ENCODE measurements at regions not wholly inside any gene's neighbourhood (a gene's known extent, or its start where the extent isn't known, plus 50 kb on each side); places are given as distances from the start of the nearest gene placed in this dataset.
"Not testable (repeated sequence)": the region's sequence is repeated elsewhere in the genome, so short reads cannot be mapped to it uniquely, and the experiment has no call there.

- H3K27ac ChIP-seq (ENCODE audit: low read length), result no peak overlapping the region
- H3K4me1 ChIP-seq (ENCODE audit: control insufficient read depth, low read depth, low read length), result no peaks in the 10 kb centered on the region
- no peaks in the 10 kb centered on the region for H3K9me3 ChIP-seq (ENCODE audit: control insufficient read depth, low read depth, low read length)
- no peak overlapping the region for H3K4me3 ChIP-seq (ENCODE audit: low read length)
- no peaks in the 10 kb centered on the region for H3K27me3 ChIP-seq (ENCODE audit: control insufficient read depth, insufficient read depth, low read length)
- H3K9ac ChIP-seq (ENCODE audit: low read length), result no peak overlapping the region
- no peaks in the 10 kb centered on the region for H3K36me3 ChIP-seq (ENCODE audit: control insufficient read depth, low read depth, low read length)
These were observed 163.0 kb downstream of the TBX18 start for GRCh38 chr6:84601366-84601765.

DNA sequence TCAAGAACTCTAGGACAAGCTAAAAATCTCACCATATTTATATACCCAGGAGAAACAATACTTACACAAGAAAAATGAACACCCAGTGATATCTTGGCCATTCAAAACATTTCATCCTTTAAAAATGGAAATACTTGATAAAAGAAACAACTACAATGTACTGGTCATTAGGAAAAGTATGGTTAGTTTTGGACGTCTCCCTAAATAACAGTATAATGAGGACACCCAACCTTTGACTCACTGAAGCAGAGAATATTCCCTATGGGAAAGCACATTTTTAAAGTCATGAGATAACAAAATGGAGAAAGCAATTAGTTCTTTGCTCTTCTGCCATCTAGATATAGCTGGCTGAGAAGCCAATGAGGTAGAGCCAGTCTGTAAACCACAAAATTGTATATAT is 164.4 kb downstream of the TBX18 start:
- no peaks in the 10 kb centered on the region for H3K9me3 ChIP-seq (ENCODE audit: control insufficient read depth, low read depth, low read length)
- H3K27ac ChIP-seq (ENCODE audit: low read length), result no peak overlapping the region
- no peak overlapping the region for H3K4me3 ChIP-seq (ENCODE audit: low read length)
- no peaks in the 10 kb centered on the region for H3K27me3 ChIP-seq (ENCODE audit: control insufficient read depth, insufficient read depth, low read length)
- no peak overlapping the region for H3K9ac ChIP-seq (ENCODE audit: low read length)
- no peaks in the 10 kb centered on the region for H3K36me3 ChIP-seq (ENCODE audit: control insufficient read depth, low read depth, low read length)
- H3K4me1 ChIP-seq (ENCODE audit: control insufficient read depth, low read depth, low read length), result no peaks in the 10 kb centered on the region

- Histone ChIP-seq H3K4me1 (ENCODE audit: control insufficient read depth, low read depth, low read length) (no peaks in the 10 kb centered on the region), H3K27ac (ENCODE audit: low read length) (no peak overlapping the region), H3K9ac (ENCODE audit: low read length) (no peak overlapping the region), H3K9me3 (ENCODE audit: control insufficient read depth, low read depth, low read length) (no peaks in the 10 kb centered on the region), H3K4me3 (ENCODE audit: low read length) (no peak overlapping the region), H3K36me3 (ENCODE audit: control insufficient read depth, low read depth, low read length) (no peaks in the 10 kb centered on the region), H3K27me3 (ENCODE audit: control insufficient read depth, insufficient read depth, low read length) (no peaks in the 10 kb centered on the region)
These were observed 167.0 kb downstream of the TBX18 start for GRCh38 chr6:84597238-84597875.

DNA sequence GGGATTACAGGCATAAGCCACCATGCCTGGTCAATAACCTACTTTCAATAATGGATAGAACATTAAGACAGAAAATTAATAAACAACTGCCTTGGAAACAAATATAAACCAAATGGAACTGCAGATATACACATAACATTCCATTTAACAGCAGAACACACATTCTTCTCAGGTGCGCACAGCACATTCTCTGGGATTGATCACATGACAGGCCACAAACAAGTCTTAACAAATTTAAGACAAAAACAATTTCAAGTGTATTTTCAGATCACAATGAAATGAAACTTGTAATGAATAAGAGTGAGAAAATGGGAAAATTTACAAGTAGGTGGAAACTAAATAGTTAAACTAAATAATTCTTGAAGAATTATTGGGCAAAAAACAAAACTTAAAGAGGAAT is 167.9 kb downstream of the TBX18 start:
- no peak overlapping the region for H3K4me3 ChIP-seq (ENCODE audit: low read length)
- H3K9me3 ChIP-seq (ENCODE audit: control insufficient read depth, low read depth, low read length), result no peaks in the 10 kb centered on the region
- no peaks in the 10 kb centered on the region for H3K4me1 ChIP-seq (ENCODE audit: control insufficient read depth, low read depth, low read length)
- H3K27ac ChIP-seq (ENCODE audit: low read length), result no peak overlapping the region
- no peak overlapping the region for H3K9ac ChIP-seq (ENCODE audit: low read length)
- no peaks in the 10 kb centered on the region for H3K36me3 ChIP-seq (ENCODE audit: control insufficient read depth, low read depth, low read length)
- no peaks in the 10 kb centered on the region for H3K27me3 ChIP-seq (ENCODE audit: control insufficient read depth, insufficient read depth, low read length)

DNA sequence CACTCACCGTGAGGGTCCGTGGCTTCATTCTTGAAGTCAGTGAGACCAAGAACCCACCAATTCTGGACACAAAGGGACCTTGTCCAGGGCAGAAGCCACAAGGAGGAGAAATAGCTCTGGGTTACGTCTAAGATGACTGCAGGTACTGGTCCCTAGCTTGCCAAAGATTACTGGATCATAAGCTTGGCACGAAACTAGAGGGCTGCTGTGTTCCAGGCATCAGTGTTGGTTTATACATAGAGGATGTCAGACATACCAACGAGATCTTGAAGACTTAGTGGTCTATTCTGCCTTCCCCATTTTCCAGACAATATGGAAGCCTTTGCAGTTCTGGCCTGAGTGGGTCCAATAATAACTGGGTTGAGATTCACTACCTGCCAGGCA is 175.7 kb downstream of the TBX18 start:
- H3K27ac ChIP-seq (ENCODE audit: low read length), result no peak overlapping the region
- H3K4me3 ChIP-seq (ENCODE audit: low read length), result no peak overlapping the region
- H3K27me3 ChIP-seq (ENCODE audit: control insufficient read depth, insufficient read depth, low read length), result no peaks in the 10 kb centered on the region
- no peaks in the 10 kb centered on the region for H3K4me1 ChIP-seq (ENCODE audit: control insufficient read depth, low read depth, low read length)
- no peaks in the 10 kb centered on the region for H3K36me3 ChIP-seq (ENCODE audit: control insufficient read depth, low read depth, low read length)
- no peak overlapping the region for H3K9ac ChIP-seq (ENCODE audit: low read length)
- no peaks in the 10 kb centered on the region for H3K9me3 ChIP-seq (ENCODE audit: control insufficient read depth, low read depth, low read length)

- H3K4me1 ChIP-seq (ENCODE audit: control insufficient read depth, low read depth, low read length), result not testable (repeated sequence)
These were observed 176.3 kb downstream of the TBX18 start for GRCh38 chr6:84587994-84588696.

GRCh38 chr6:84587202-84587940 is 177.0 kb downstream of the TBX18 start:
- not testable (repeated sequence) for H3K4me3 ChIP-seq (ENCODE audit: low read length); H3K27me3 ChIP-seq (ENCODE audit: control insufficient read depth, insufficient read depth, low read length); H3K9me3 ChIP-seq (ENCODE audit: control insufficient read depth, low read depth, low read length); H3K4me1 ChIP-seq (ENCODE audit: control insufficient read depth, low read depth, low read length); H3K9ac ChIP-seq (ENCODE audit: low read length); H3K27ac ChIP-seq (ENCODE audit: low read length); H3K36me3 ChIP-seq (ENCODE audit: control insufficient read depth, low read depth, low read length)

More at GRCh38 chr6:84587994-84588696, 176.3 kb downstream of the TBX18 start:
- not testable (repeated sequence) for H3K9ac ChIP-seq (ENCODE audit: low read length); H3K9me3 ChIP-seq (ENCODE audit: control insufficient read depth, low read depth, low read length); H3K27me3 ChIP-seq (ENCODE audit: control insufficient read depth, insufficient read depth, low read length); H3K27ac ChIP-seq (ENCODE audit: low read length); H3K36me3 ChIP-seq (ENCODE audit: control insufficient read depth, low read depth, low read length); H3K4me3 ChIP-seq (ENCODE audit: low read length)

GRCh38 chr6:84583784-84584183 is 180.6 kb downstream of the TBX18 start:
- no peaks in the 10 kb centered on the region for H3K36me3 ChIP-seq (ENCODE audit: control insufficient read depth, low read depth, low read length)
- no peaks in the 10 kb centered on the region for H3K27me3 ChIP-seq (ENCODE audit: control insufficient read depth, insufficient read depth, low read length)
- no peaks in the 10 kb centered on the region for H3K4me1 ChIP-seq (ENCODE audit: control insufficient read depth, low read depth, low read length)
- no peaks in the 10 kb centered on the region for H3K9me3 ChIP-seq (ENCODE audit: control insufficient read depth, low read depth, low read length)
- H3K9ac ChIP-seq (ENCODE audit: low read length), result no peak overlapping the region
- H3K4me3 ChIP-seq (ENCODE audit: low read length), result no peak overlapping the region
- H3K27ac ChIP-seq (ENCODE audit: low read length), result no peak overlapping the region

- Histone ChIP-seq H3K9ac (ENCODE audit: low read length) (no peak overlapping the region), H3K27ac (ENCODE audit: low read length) (no peak overlapping the region), H3K36me3 (ENCODE audit: control insufficient read depth, low read depth, low read length) (no peaks in the 10 kb centered on the region), H3K9me3 (ENCODE audit: control insufficient read depth, low read depth, low read length) (no peaks in the 10 kb centered on the region), H3K4me3 (ENCODE audit: low read length) (no peak overlapping the region), H3K27me3 (ENCODE audit: control insufficient read depth, insufficient read depth, low read length) (no peaks in the 10 kb centered on the region), H3K4me1 (ENCODE audit: control insufficient read depth, low read depth, low read length) (no peaks in the 10 kb centered on the region)
These were observed 181.4 kb downstream of the TBX18 start for GRCh38 chr6:84582997-84583396.

GRCh38 chr6:84581494-84582259 is 182.7 kb downstream of the TBX18 start:
- H3K9me3 ChIP-seq (ENCODE audit: control insufficient read depth, low read depth, low read length), result no peaks in the 10 kb centered on the region
- H3K27ac ChIP-seq (ENCODE audit: low read length), result no peak overlapping the region
- no peaks in the 10 kb centered on the region for H3K4me1 ChIP-seq (ENCODE audit: control insufficient read depth, low read depth, low read length)
- no peaks in the 10 kb centered on the region for H3K27me3 ChIP-seq (ENCODE audit: control insufficient read depth, insufficient read depth, low read length)
- no peak overlapping the region for H3K4me3 ChIP-seq (ENCODE audit: low read length)
- no peak overlapping the region for H3K9ac ChIP-seq (ENCODE audit: low read length)
- H3K36me3 ChIP-seq (ENCODE audit: control insufficient read depth, low read depth, low read length), result no peaks in the 10 kb centered on the region

- Histone ChIP-seq H3K4me3 (ENCODE audit: low read length) (no peak overlapping the region), H3K9ac (ENCODE audit: low read length) (no peak overlapping the region), H3K9me3 (ENCODE audit: control insufficient read depth, low read depth, low read length) (no peaks in the 10 kb centered on the region), H3K27ac (ENCODE audit: low read length) (no peak overlapping the region), H3K4me1 (ENCODE audit: control insufficient read depth, low read depth, low read length) (no peaks in the 10 kb centered on the region), H3K27me3 (ENCODE audit: control insufficient read depth, insufficient read depth, low read length) (no peaks in the 10 kb centered on the region), H3K36me3 (ENCODE audit: control insufficient read depth, low read depth, low read length) (no peaks in the 10 kb centered on the region)
These were observed 185.0 kb downstream of the TBX18 start for GRCh38 chr6:84579404-84579803.

Data from iPS-18a (cell line).